Stomach (tissue), 8 donors: ENCODE measurements at regions not wholly inside any gene's neighbourhood (a gene's known extent, or its start where the extent isn't known, plus 50 kb on each side); places are given as distances from the start of the nearest gene placed in this dataset.

Experiments used
- DNase-seq, 2 donors: peaks; one replicate each; pipeline versions ENCODE4 v3.0.0 to v3.0.0-alpha.2; 2013 to 2019
- H3K27ac ChIP-seq, 5 donors: fragments of 200-600 bp in 4 of 5; sonication (generic) in 4 of 5; one replicate each; pipeline ENCODE4 v1.5.1; 2013 to 2019; ENCODE audit warnings: mild to moderate bottlenecking in 1 of 5, moderate library complexity in 1 of 5
- H3K27me3 ChIP-seq, 3 donors: fragments of 200-600 bp; sonication (generic); one replicate each; pipeline ENCODE4 v1.5.1; 2017 to 2019; ENCODE audit warnings: mixed run types in 1 of 3
- H3K36me3 ChIP-seq, 4 donors: fragments of 200-600 bp; sonication (generic); 1 replicate in 3 of 4; 2 replicates in 1 of 4; pipeline ENCODE4 v1.5.1; 2016 to 2019
- H3K4me1 ChIP-seq, 4 donors: fragments of 200-600 bp; sonication (generic); one replicate each; pipeline ENCODE4 v1.5.1; 2016 to 2019
- H3K4me3 ChIP-seq, 4 donors: fragments of 200-600 bp; sonication (generic) in 3 of 4; one replicate each; pipeline ENCODE4 v1.5.1; 2016 to 2019; ENCODE audit warnings: mild to moderate bottlenecking in 1 of 4
- H3K9me3 ChIP-seq, 4 donors: fragments of 200-600 bp; sonication (generic); one replicate each; pipeline ENCODE4 v1.5.1; 2016 to 2019
- CTCF ChIP-seq, 7 experiments: fragments of 450-650 bp in 4 of 7; fragments of 200-600 bp in 3 of 7; sonication (generic) in 3 of 7; IDR thresholded peaks; one replicate each; pipeline ENCODE4 v1.5.1; 2016 to 2019; ENCODE audit warnings: antibody characterized with exemption in 7 of 7, control low read depth in 2 of 7, mild to moderate bottlenecking in 1 of 7
- EP300 ChIP-seq: sonication (generic); formaldehyde crosslinking; IDR thresholded peaks from one replicate; pipeline ENCODE4 v1.6.1; 2017; ENCODE audit warnings: antibody characterized with exemption
- POLR2A ChIP-seq, 4 donors: fragments of 450-650 bp; IDR thresholded peaks; one replicate each; pipeline ENCODE4 v1.6.1; 2016; ENCODE audit warnings: antibody characterized with exemption in 4 of 4, control low read depth in 2 of 4, mild to moderate bottlenecking in 1 of 4, moderate library complexity in 1 of 4
- POLR2AphosphoS5 ChIP-seq, 3 donors: sonication (generic); formaldehyde crosslinking; IDR thresholded peaks; one replicate each; pipeline ENCODE4 v1.6.1; 2016; ENCODE audit warnings: antibody characterized with exemption in 3 of 3
- WGBS, 5 donors: extraction: QIAGEN DNeasy Blood & Tissue Kit in 3 of 5; methylation state at CpG; one replicate each; pipeline versions ENCODE4 v1.1.5 to v1.1.7; 2013 to 2018; 5-methylcytosine and 5-hydroxymethylcytosine counted together
- intact Hi-C: fragments of 100-400 bp; cut with DNase I; formaldehyde crosslinking; loops from one replicate; pipeline ENCODE4 v1.15.1; 2023; ENCODE audit warnings: low total_unique reads
- donor health status: healthy with polysubstance abuse.
- donor health status: Bipolar disorder and iron deficiency.
- donor health status: healthy.

DNA sequence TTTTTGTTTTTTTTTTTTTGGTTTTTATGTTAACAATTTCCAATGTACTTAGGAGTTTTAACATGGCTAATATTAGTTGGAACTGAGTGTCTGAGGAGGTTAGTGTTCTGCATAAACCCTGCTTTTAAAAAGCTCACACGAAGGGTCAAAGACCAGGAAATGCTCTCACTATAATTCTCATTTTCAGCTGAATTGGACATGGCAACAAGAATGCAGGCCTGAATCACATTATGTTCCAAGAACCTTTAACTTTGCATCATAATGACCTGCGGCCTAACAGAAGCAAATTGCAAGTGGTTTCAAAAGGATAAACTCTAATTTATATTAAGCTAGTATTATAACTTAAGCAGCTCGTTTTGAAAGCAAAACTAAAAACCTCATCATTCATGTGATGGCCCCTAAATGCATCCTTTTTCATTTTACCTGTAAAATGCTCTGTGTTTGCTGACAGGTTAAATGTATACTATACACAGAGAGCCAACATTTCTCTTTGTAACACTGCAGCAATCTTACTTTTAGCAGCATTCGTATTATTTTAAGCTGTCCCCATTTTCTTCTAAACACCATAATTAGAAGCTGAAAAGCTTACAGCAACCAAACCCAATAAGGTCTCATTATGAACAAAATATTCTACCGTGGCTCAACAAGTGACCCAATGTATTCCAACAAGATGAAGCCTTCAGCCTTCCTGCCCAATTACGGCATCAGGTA, 242.8 kb upstream of the SP4 start:
- TF ChIP-seq POLR2AphosphoS5 (IDR thresholded peaks at IDR 0.05), result no peak
- no peak for TF ChIP-seq POLR2A (IDR thresholded peaks at IDR 0.05)
- no peak for TF ChIP-seq CTCF (IDR thresholded peaks at IDR 0.05)
- TF ChIP-seq EP300, result no peak
- no peak for DNase-seq
- no peaks in the 10 kb centered on the region for H3K36me3 ChIP-seq
- WGBS, 5 donors, result 57 to 70% (median 63%) methylated on average over 6 of the region's 6 CpGs
- H3K27me3 ChIP-seq, result no peaks in the 10 kb centered on the region
- H3K9me3 ChIP-seq, result no peaks in the 10 kb centered on the region
- no peaks in the 10 kb centered on the region for H3K4me1 ChIP-seq
- no peak overlapping the region for H3K4me3 ChIP-seq
- intact Hi-C loops, result no loop called here
- H3K27ac ChIP-seq, result no peak overlapping the region

GRCh38 chr7:21185653-21186265, 242.1 kb upstream of the SP4 start:
- Histone ChIP-seq H3K9me3 (no peaks in the 10 kb centered on the region), H3K4me1 (no peaks in the 10 kb centered on the region), H3K27me3 (no peaks in the 10 kb centered on the region), H3K36me3 (no peaks in the 10 kb centered on the region), H3K4me3 (no peak overlapping the region), H3K27ac (no peak overlapping the region)
- no peak for TF ChIP-seq CTCF (IDR thresholded peaks at IDR 0.05)
- TF ChIP-seq POLR2AphosphoS5 (IDR thresholded peaks at IDR 0.05), result no peak
- TF ChIP-seq EP300, result no peak
- TF ChIP-seq POLR2A (IDR thresholded peaks at IDR 0.05), result no peak
- 80 to 87% (median 85%) methylated on average over 6 of the region's 6 CpGs for WGBS, 5 donors
- intact Hi-C loops, result no loop called here
- no peak for DNase-seq

DNA sequence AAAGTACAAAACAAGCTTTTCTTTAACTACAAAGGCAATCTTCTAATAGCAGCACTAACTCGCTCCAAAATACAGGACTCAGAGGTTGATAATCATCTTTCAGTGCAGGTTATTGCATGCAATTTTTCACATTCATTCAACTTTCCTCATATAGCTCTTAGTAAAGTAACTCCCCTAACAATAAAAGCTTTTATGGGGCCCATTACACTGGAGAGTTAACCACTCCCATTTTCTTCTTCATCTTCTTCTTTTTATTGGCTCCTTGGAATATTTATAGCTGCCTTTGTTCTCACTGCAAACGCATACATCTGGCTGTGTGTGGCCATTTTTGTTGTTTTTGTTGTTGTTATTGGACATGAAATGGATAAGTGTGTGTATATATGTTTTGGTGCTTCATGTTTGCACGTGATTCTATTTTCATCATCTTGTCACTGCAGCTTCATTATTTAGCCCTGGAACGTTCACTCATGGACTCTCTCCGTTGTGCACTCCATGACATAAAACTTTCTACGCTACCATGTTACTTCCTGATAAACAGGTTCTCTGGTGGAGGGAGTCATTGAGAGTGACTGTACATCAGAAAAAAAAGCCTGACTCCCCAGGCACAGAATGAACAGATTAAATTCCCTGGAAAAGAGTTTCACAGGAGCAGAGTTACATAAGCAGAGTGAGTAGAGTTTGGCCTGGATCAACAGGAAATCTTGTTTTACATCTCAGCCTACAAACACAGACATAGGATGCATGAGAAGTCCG, 236.4 kb upstream of the SP4 start:
- 50 to 69% (median 54%) methylated on average over 7 of the region's 7 CpGs for WGBS, 5 donors
- peak in 1 of 3 donors; percentile 25 for TF ChIP-seq POLR2AphosphoS5 (IDR thresholded peaks at IDR 0.05)
- TF ChIP-seq CTCF (IDR thresholded peaks at IDR 0.05), result no peak
- DNase-seq, result no peak
- no peaks in the 10 kb centered on the region for H3K27me3 ChIP-seq
- no peaks in the 10 kb centered on the region for H3K36me3 ChIP-seq
- no peak overlapping the region for H3K4me3 ChIP-seq
- H3K4me1 ChIP-seq, result peaks cover 6 to 16% (median 10%) of the 10 kb centered on the region in 4 donors
- intact Hi-C loops, result no loop called here
- H3K27ac ChIP-seq, result no peak overlapping the region
- H3K9me3 ChIP-seq, result no peaks in the 10 kb centered on the region

DNA sequence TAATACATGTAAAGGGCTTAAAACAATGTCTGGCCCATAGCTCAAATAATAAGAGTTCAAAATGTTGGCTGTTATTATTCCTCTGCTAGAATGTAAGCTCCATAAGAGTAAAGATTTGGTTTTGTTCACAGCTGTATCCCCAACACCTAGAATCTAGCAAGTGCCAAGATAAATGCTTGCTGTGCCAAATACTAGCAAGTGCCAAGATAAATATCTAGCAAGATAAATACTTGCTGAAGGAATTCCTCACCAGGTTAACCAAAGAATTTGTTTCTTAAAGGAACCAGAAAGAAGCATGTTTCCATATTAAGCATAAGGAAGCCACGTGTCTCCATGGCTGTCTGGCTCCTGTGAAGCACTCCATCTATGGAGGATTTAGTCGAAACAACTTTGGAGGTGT, 235.2 kb upstream of the SP4 start:
- 24 to 51% (median 29%) methylated on average over 2 of the region's 2 CpGs for WGBS, 5 donors
- Histone ChIP-seq H3K36me3 (no peaks in the 10 kb centered on the region), H3K27ac (peak overlapping the region in 1 of 5 donors; percentile 61), H3K9me3 (no peaks in the 10 kb centered on the region), H3K4me3 (no peak overlapping the region), H3K27me3 (no peaks in the 10 kb centered on the region), H3K4me1 (peaks cover 6 to 16% (median 10%) of the 10 kb centered on the region in 4 donors)
- TF ChIP-seq POLR2AphosphoS5 (IDR thresholded peaks at IDR 0.05) (no peak), POLR2A (IDR thresholded peaks at IDR 0.05) (no peak), EP300 (no peak), CTCF (IDR thresholded peaks at IDR 0.05) (no peak)
- no peak for DNase-seq
- intact Hi-C loops, result no loop called here
